ENCODE measurements at regions not wholly inside any gene's neighbourhood (a gene's known extent, or its start where the extent isn't known, plus 50 kb on each side); places are given as distances from the start of the nearest gene placed in this dataset.

DNA sequence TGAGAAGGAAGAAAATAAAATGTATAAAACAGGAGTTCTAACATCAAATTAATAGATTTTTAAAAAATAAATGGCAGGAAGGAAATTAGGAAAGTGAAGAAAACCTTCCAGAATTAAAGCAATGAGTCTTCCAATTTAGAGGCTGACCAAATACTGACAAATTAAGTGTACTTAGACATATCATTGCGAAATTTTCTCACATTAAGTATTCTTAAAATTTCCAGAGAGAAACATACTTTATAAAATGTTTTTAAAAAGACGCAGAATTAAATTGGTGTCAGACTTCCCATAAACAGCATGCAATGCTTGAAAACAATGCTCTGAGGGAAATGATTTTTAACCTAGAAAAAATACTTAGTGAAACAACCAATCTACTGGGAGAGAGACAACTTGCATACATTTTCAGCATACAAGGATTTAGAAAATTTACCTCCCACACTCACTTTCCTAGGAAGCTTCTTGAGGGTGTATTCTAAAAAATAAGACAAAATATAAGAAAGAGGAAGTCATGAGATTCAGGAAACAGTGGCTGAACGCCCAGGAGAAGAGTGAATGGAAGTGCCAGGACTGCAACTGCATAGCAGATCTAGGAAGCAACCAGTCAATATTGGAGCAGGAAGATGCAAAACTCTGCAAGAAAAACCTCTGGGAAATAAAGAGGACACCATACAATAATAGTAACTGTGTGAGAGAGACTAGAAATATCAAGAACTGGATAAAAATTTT lies 339.9 kb downstream of the ADCYAP1 start:
- TF ChIP-seq RAD21 (IDR thresholded peaks at IDR 0.05; ENCODE audit: low read depth) = no peak
- TF ChIP-seq, protein P1, sequence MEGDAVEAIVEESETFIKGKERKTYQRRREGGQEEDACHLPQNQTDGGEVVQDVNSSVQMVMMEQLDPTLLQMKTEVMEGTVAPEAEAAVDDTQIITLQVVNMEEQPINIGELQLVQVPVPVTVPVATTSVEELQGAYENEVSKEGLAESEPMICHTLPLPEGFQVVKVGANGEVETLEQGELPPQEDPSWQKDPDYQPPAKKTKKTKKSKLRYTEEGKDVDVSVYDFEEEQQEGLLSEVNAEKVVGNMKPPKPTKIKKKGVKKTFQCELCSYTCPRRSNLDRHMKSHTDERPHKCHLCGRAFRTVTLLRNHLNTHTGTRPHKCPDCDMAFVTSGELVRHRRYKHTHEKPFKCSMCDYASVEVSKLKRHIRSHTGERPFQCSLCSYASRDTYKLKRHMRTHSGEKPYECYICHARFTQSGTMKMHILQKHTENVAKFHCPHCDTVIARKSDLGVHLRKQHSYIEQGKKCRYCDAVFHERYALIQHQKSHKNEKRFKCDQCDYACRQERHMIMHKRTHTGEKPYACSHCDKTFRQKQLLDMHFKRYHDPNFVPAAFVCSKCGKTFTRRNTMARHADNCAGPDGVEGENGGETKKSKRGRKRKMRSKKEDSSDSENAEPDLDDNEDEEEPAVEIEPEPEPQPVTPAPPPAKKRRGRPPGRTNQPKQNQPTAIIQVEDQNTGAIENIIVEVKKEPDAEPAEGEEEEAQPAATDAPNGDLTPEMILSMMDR (IDR thresholded peaks at IDR 0.05 in 2 of 3, conservative IDR thresholded peaks at IDR 0.05 in 1 of 3; ENCODE audit: borderline replicate concordance in 1 of 3, insufficient read depth in 1 of 3, low read depth in 2 of 3, low read length in 2 of 3) = no peak
- TF ChIP-seq EZH2 (IDR thresholded peaks at IDR 0.05) = no peak
- TF ChIP-seq, protein P2, sequence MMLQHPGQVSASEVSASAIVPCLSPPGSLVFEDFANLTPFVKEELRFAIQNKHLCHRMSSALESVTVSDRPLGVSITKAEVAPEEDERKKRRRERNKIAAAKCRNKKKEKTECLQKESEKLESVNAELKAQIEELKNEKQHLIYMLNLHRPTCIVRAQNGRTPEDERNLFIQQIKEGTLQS (IDR thresholded peaks at IDR 0.05) = no peak
- no peak for TF ChIP-seq ZFX (IDR thresholded peaks at IDR 0.05)
